ENCODE measurements at regions not wholly inside any gene's neighbourhood (a gene's known extent, or its start where the extent isn't known, plus 50 kb on each side); places are given as distances from the start of the nearest gene placed in this dataset.

DNA sequence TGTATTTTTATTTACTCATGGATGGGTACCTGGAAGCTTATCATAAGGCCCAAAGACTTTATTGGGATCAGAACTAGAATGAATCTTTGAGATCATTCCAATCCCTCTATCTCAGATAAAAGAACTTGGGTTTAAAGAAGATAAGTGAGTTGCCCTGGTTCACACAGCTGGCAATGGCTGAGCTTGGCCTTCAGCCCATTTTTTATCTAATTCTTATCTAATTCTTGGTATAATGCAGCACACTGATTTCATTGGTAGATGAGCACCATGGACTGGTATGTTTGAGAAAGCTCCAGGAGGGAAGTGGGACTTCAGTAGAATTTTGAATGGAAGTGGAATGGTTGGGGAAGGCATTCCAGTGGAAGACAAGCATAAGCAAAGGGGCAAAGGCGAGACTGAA lies 558.9 kb downstream of the REEP3 start:
- no peak for DNase-seq (ENCODE audit: low spot score)

DNA sequence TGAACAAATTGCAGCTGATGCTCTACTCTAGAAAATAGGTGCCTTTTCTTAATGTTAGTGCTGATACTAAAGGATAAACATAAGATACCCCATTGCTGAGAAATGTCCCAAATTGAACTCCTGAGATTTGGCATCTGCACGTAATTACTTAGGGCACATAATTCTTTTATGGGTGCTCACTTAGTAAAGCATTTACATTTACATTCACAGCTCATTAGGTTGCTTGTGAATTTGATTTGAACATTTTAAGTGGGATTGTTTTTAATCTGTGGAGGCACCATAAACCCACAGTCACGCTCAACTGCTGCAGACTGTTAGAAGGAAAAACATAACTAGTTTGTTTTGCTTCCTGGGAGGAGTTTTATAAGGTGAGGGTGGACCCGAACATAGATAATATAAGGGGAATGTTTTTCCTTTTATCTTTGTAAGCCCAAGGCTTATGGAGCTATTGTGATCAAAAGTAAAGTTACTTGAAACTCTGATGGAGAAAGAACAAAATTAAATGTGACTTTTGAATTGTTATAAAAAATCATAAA lies 560.8 kb downstream of the REEP3 start:
- no peak for DNase-seq (ENCODE audit: low spot score)

DNA sequence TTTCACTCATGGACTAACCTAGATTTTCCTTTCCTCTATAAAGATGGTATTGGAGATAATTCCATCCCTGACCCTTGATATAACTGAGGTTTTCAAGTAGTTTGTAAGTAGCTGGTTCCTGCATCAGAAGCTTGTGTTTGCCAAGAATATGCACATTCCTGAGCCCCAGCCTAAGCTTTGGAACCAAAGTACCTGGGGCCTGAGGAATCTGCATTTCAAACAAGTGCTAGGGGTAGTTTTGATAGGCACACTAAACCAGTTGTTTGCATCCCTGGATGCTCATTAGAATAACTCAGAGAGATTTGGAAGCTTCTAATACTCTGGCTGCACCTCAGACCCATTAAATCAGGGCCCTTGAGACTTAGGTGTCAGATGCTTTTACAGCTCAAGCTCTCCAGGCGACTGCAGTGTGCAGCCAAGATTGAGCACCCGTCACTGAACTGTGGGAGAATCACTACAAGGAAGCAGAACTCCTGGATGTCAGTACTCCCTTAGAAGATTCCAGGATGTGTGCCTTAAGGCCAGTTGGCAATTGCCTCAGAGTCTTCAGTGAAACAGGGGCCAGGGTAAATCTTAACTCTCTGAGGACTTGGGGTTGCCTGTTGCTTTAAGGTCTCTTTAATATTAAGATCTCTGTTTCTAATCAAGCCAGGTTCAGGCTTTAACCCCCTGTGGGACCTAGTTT lies 565.0 kb downstream of the REEP3 start:
- DNase-seq (ENCODE audit: low spot score) = no peak

DNA sequence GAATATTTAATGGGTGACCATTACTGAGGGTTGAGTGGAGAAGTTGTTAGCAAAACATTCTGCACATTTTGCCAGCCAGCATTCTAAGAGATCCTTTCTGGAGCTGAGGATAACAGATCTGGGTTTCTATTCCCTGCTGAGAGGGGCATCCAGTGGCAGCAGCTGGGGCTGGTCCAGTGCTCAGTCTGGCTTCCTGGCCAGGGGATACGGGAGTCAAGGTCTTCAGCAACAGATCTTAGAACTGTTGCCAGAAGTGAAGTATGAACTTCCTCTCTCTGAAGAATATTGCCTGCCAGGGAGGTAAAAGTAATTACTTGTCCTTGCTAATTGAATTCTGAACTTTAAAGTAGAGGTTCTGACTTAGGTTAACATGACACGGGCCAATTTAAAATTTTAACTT lies 568.4 kb downstream of the REEP3 start:
- DNase-seq (ENCODE audit: low spot score) = no peak

DNA sequence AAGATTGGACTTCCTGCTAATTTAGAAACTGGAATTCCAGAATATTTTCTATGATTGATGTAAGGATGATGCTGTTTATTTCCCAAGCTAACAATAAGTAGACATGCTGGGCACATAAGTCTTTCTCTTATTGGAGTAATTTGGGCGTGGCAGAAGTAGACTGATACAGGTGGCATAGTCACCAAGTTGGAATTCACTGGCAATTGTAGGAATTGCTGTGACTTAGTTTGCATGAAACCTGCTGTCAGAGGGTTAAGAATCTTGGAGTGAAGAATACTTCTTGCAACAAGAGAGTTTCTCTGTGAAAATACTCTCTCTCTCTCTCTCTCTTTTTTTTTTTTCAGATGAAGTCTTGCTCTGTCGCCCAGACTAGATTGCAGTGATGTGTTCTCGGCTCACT lies 569.7 kb downstream of the REEP3 start:
- no peak for DNase-seq (ENCODE audit: low spot score)

DNA sequence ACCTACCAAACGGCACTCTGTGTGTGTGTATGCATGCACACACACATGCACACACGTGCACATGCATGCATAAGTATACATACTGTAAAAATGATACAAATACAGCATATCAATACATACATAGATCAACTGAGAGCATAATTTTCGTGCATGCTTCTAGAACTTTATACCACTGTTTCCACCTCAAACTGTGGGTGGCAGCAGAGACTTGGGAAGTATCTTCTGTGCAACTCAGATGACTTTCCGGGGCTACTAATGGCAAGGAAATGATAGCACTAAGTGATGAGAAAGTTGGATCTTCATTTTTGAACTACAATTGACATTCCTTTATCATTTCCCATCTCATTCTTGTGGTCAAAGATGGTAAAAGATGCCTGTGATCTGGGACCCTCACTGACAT lies 570.7 kb downstream of the REEP3 start:
- peak; percentile 4 for DNase-seq (ENCODE audit: low spot score)

DNA sequence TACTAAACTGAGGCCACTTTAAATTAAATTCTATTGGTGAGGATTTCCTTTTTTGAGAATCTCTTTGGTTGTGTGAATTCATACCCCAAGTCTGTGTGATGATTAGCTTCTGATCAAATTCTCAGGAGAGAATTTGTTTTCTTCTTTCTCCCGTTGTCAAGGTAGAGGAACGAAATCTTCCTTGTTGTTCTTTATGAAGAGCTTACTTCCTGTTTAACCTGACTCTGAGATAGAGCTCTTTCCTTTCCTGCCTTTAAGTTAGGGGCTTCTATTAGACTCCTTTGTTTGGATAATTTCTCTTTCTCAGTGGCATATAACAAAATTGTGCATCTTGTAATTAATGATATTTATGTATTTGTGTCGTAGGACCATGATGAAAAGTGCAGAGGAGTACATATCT lies 572.1 kb downstream of the REEP3 start:
- DNase-seq (ENCODE audit: low spot score) = no peak

DNA sequence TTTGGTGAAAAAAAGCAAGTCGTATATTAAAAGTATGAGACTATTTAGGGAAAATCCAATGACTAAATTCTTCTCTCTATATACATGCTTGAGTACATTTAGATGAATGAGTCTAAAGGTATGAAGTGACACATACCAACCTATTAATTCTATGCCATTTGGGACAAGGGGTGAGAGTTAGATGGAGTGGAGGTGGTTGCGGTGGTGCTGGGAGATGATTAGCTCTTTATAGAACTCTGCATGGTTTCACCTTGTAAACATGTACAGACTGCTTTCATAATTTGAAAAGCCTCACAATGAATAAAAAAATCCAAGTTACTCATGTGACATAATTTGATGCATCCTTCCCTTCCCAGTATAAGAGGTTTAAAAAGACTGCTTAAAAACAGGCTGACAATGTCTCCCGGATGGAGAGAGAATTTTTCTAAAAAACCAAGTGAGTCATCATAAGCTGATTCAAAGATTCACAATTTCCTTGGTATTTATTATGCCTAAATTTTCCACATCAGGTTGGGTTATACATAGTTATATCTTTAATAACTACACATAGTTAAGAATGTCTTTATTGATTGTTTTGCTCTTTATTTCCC lies 572.8 kb downstream of the REEP3 start:
- DNase-seq (ENCODE audit: low spot score) = no peak

DNA sequence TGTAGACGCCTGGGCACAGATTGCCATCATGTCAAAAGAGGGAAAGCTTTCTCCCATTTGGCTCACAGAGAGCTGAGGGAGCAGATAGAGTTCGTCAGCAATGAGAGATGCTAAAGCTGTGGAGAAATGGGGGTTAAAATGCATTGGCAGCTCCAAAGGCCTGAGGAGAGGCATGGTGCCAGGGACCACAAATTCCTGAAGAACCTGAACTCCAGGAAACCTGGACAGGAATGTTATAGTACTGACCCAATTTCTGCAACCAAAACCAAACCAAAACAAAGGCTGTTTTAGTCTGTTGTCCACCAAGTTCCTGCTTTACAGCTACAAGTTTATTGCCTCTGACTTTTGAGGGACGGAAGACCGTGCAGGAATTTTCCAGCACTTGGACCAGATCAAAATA lies 575.7 kb downstream of the REEP3 start:
- DNase-seq (ENCODE audit: low spot score) = no peak

DNA sequence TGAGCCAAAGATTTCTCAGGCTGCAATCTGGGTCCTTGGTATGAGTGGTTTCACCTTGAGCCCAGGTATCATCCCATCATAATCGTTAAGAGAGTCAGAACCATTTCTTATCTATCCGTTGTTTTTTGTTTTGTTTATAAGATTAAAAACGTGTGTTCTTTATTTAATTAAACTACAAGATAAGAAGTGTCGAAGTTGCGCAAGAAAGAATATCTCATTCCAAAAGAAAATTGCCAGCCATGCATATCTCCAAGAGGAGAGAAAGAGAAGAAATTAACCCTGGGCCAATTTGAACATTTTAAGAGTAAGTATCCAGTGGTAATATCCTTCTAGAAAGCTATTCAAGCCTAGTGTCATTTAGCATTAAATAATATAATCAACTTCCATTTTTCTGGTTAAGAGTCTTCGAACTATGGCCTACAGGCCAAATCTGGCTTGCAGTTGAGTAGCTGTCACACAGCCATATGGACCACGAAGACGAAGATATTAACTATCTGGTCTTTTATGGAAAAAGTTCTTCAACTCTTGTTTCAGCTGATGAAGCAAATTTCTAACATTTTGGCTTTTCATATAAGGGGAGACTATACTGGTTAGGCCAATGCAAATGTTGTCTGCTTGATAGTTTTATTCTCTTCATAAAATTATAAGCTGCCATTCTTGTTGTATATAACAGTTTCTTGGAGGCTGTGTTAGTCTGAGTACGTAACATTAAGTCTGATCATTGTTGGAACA lies 576.4 kb downstream of the REEP3 start:
- no peak for DNase-seq (ENCODE audit: low spot score)

DNA sequence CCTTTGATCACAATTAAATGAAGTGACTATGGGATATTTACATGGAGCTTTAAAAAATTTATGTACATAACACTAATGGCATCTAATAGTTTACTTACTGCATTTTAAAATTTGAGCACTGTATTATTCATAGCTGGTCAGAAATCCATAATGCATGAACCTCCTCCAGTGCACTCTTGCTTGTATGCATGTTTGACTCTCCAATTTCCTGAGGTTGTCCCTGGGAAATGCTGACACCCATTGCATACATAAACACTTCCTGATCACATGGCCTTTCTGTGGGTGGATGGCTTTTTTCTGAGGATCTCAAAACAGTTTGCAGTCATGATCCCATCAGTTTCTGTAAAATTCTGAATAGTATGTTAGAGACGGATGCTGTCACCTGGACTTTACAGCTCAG lies 577.8 kb downstream of the REEP3 start:
- no peak for DNase-seq (ENCODE audit: low spot score)

DNA sequence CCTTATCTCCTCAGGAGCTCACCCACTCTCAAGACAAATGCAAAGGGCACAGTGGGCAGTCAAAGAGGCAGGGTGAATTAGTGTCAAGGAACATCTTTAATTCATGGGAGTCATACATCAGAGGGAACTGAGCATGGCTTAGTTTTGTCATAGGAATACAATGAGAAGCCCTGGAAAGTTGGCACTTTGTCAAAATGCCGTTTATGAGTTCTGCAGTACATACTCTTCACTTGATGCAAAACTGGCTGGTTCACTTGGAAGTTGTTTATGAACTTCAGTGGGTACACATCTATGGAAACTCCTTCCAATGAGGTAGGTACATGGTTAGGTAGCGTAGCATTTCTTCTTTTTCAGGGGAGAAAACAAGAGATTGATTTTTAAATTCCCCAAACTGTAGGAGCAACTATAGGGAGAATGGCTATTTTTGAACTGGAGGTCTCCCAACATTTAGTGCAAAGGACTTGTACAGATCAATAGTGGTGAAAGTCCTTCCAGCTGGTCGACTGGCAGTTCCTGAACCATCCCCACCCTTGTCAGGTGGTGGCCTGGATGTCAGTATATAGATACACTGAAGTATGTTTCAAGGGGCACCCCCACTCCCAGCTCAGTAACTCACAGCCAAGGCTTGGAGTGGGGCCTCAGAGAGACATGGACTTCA lies 580.5 kb downstream of the REEP3 start:
- DNase-seq (ENCODE audit: low spot score) = no peak

DNA sequence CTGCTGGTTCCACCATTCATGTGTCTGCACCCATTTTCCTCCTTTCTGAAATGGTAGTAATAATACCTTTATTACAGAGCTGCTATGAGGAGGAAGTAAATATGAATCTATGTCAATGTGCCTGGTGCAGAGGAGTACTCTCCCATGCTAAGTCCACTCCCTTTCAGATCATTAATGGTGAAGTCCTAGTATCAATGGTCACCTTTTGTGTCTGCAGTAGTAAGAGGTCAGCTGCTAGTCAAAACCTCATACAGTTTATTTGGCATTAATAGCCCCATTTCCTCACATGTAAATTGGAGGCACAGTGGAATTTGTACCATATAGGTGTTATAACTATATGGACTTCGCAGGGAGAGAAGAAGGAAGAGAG lies 581.0 kb downstream of the REEP3 start:
- no peak for DNase-seq (ENCODE audit: low spot score)

DNA sequence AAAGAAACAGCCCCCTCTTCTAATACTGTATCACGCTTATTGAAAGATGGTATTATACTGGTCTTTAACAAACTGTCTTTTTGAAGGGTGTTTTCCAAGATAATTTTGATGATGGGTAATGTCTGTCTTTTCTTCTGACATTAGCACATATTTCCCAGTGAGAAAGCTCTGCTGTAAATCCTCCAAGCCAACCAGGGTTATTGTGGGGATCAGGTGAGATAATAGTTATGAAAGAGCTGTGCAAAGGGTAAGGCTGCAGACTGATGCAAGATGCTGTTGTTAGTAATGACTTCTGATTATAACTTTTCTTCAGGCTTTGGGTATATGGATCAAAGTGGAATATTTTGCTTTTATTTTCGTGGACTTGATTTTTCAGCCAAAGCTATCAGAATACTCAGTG lies 581.7 kb downstream of the REEP3 start:
- no peak for DNase-seq (ENCODE audit: low spot score)

DNA sequence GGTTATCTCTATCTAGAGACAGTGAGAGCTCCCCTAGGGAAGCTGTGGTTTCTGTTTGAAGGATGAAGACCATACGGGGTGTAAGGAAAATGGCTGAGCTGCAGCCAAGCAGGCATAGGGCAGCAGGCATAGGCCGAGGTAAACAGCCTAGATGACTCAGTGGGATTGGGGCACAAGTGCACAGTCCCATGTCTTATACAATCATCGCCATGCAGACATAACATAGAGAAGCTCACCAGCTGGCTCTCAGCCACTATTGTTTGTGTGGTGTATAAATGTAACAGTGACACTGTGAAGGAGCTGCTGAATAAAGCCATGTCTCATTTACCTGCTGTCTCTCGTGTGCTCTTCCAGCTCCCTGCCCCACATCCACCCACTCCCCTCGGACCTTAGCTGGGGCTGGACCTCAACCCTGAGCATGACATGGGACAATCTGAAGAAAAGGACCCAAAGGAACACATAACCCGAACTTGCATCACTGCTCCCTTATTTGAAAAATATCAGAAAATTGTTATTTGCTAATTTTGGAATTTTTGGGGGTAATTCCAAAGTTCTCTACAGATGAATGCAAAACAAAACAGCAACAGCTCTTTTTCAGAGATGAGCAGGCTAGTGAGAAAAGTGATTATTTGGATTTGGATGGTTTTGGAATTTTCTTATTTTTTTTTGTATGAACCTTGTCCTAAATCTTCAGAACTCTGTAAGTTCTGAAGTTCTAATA lies 582.7 kb downstream of the REEP3 start:
- no peak for DNase-seq (ENCODE audit: low spot score)

DNA sequence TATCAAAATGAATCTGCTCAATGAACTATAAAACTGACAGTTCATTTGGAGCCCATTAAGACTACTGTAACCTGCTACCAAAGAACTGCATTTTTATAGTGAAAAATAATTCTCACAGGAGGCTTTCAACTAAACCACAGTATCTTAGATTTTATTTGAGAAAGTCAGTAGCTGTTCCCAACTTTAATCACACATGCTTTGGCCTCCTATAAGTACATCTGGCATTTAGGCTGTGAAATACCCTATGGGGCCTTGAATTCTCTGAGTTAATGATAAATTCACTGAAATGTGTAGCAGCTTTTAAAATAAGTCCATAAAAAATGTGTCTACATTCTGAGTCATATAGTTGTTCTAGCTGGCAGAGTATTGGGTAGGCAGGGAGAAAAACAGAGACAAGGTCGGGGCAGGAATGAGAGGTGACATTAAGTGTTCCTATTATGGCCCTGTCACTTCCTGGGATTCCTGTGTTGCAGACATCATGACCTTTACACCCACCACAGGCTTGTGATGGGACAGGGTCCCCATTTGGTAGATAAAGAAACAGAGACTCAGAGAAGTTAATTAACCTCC lies 588.8 kb downstream of the REEP3 start:
- no peak for DNase-seq (ENCODE audit: low spot score)

DNA sequence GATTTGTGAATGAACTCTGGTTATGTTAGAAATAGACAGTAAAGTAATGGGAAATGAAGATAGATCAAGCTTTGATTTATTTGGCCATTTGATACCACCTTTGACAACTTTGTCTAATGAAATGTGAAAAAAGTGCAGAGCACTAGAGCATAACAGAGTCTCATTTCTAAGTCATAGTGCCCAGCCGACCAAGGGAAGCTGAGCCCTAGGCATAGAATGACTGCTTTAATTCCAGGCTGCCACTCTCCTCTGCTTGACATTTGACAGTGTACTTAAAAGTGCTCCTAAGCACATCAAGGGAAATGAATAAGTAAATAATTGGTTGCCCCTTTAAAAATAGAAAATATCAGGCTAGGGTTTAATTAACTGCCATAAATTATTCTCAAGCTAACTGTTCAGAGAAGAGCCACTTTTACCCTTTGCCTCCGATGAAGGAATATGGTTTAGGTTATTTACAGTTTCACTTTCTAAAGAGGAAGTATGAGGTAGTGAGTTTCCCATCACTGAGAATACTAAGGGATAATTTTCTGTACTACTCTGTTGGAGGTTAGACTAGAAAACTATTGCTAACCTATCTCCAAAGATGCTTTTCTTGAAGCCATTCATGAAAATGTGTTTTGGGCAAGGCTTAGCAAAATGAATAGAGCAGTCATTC lies 591.6 kb downstream of the REEP3 start:
- peak; percentile 5 for DNase-seq (ENCODE audit: low spot score)

DNA sequence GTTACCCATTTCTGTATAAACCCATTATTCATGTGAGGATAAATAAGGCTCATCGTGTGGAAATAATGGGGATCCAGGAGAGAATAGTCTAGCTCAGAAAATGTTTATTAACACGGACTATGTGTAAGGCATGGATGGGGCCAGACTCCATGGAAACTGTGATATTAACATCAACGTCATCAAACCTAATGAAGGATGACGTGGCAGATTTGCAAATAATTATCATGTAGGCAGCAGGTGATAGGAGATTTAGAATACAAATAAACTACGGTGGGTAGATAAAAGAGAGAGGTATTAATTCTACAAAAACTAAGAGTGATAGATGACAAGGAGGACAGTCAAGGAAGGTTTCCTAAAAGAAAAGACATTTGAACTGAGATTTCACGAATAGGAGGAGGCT lies 592.2 kb downstream of the REEP3 start:
- DNase-seq (ENCODE audit: low spot score) = no peak

DNA sequence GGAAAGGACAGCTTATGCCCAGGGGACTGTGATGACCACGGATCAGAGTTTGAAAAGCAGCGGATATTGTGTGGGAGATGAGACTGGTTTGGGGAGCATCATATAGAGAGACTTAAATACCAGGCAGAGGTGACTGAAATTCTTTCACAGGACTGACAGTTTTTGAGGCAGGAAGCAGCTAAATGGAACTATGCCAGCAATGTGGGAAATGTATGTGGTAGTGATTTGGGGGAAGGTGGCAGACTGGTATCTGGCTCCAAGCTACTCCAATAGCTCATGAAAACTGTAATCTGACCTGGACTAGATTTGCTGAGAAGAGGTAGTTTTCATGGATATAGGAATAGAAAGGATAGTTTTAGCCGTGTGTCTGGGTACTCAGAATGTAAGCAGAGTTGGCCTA lies 592.6 kb downstream of the REEP3 start:
- no peak for DNase-seq (ENCODE audit: low spot score)

DNA sequence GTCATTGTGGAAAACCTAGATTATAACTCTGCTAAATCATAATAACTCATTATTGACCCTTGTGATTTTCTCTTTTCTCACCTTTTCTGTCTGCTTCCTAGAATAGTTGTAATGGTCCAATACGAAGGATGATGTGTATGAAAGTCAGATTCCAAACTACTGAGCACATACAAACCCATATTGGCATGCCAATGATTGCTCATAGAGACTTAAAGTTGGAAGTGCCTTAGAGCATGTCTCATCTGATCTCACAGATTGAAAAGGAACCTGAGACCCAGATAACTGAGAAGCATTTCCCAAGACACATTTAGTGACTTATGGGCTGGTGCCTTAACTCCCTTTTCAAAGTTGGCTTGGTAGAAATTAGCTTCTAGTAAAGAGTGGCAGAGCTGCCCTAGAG lies 594.3 kb downstream of the REEP3 start:
- DNase-seq (ENCODE audit: low spot score) = no peak

DNA sequence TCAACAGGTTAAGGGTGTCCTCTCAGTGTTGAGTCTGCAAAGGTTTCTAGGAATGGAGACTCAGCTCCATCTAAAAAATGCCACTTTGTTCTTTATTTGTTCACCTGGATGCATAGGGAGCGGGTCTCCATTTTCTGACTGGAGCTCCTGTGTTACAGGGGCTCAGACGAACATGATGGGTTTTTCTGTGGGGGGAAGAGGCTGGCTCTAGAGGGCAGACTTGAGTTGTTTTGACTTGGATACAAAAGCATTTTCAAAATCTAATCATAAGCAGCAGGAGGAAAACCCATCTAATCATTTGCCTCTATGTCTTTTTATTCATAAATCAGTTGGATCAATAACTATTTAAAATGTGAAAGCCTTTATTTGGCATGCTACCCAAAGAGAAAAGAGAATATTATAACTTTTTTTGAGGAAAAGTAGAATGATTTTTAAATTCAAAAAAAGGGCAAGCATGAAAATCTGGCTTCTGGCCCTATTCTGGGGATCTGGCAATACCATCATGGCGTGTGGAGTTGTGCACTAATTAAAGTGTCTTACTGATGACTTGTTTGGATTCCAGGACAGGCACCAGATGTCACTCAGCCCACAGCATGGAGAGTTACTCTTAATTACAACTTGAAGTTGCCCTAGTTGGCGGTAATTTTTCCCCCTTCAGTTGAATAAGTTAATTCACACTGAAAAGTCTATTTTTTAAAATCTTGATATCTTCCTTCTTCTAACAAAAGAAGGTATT lies 594.9 kb downstream of the REEP3 start:
- DNase-seq (ENCODE audit: low spot score) = peak; percentile 47
